NT2/D1 (cell line): ENCODE measurements at regions not wholly inside any gene's neighbourhood (a gene's known extent, or its start where the extent isn't known, plus 50 kb on each side); places are given as distances from the start of the nearest gene placed in this dataset.

Source experiments
- DNase-seq: peaks from one replicate; pipeline ENCODE4 v3.0.0-alpha.2; 2011; ENCODE audit warnings: low read depth, low spot score
- H3K27me3 ChIP-seq: 2 replicates; pipeline ENCODE4 v1.6.0; 2011; ENCODE audit warnings: mild to moderate bottlenecking; ENCODE audit not compliant: insufficient read length, insufficient read depth
- H3K36me3 ChIP-seq: 2 replicates; pipeline ENCODE4 v1.6.1; 2011; ENCODE audit warnings: mild to moderate bottlenecking, low read length, mixed read lengths; ENCODE audit not compliant: insufficient read depth, insufficient read length
- H3K4me1 ChIP-seq: 2 replicates; pipeline ENCODE4 v1.5.1; 2011; ENCODE audit not compliant: insufficient read depth, insufficient read length
- H3K4me3 ChIP-seq: 2 replicates; pipeline ENCODE4 v1.5.1; 2011; ENCODE audit warnings: low read depth; ENCODE audit not compliant: insufficient read length
- H3K9ac ChIP-seq: 2 replicates; pipeline ENCODE4 v1.6.0; 2011; ENCODE audit warnings: low read depth; ENCODE audit not compliant: insufficient read length
- H3K9me3 ChIP-seq: 2 replicates; pipeline ENCODE4 v1.5.1; 2011; ENCODE audit warnings: mild to moderate bottlenecking, low read length; ENCODE audit not compliant: insufficient read depth
- SUZ12 ChIP-seq: IDR thresholded peaks from 2 replicates; pipeline ENCODE4 v1.6.1; 2011; ENCODE audit not compliant: insufficient read length, insufficient read depth; ENCODE audit errors: extremely low read depth
- YY1 ChIP-seq: IDR thresholded peaks from 2 replicates; pipeline ENCODE4 v1.6.1; 2011; ENCODE audit not compliant: insufficient read length, insufficient read depth
- ZNF274 ChIP-seq: IDR thresholded peaks from 2 replicates; pipeline ENCODE4 v1.6.1; 2011; ENCODE audit warnings: mild to moderate bottlenecking, low read depth, low read length

GRCh38 chr13:84249463-84249862, 367.2 kb upstream of the SLITRK1 start:
- H3K9ac ChIP-seq, result no peak overlapping the region
- no peak overlapping the region for H3K4me3 ChIP-seq
- no peaks in the 10 kb centered on the region for H3K9me3 ChIP-seq
- H3K4me1 ChIP-seq, result no peaks in the 10 kb centered on the region
- TF ChIP-seq SUZ12, result no peak
- TF ChIP-seq YY1, result no peak
- no peak for TF ChIP-seq ZNF274
- DNase-seq, result no peak
- no peaks in the 10 kb centered on the region for H3K27me3 ChIP-seq
- H3K36me3 ChIP-seq, result no peaks in the 10 kb centered on the region

DNA sequence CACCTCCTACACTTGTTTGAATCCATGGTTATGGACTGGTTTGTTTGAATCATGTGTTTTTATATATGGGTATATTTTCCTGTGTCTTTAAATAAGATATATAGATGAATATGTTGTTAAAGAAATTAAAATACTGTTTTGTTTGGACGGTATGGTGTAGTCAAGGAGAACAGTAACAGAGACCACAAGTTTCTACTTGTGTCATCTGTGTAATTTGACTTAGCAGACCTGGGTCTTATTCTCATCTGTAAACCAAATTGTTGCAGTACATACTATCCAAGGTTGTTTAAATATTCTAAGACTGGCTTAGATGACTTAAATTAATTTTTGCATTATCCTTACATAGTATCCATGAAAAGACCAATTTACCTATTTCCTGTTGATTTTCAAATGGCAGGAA, 361.1 kb upstream of the SLITRK1 start:
- Histone ChIP-seq H3K27me3 (no peaks in the 10 kb centered on the region), H3K9ac (no peak overlapping the region), H3K4me3 (no peak overlapping the region), H3K36me3 (no peaks in the 10 kb centered on the region), H3K9me3 (no peaks in the 10 kb centered on the region), H3K4me1 (no peaks in the 10 kb centered on the region)
- TF ChIP-seq YY1 (no peak), SUZ12 (no peak), ZNF274 (no peak)
- no peak for DNase-seq

- DNase-seq, result no peak
- no peak overlapping the region for H3K4me3 ChIP-seq
These were observed 356.8 kb upstream of the SLITRK1 start for GRCh38 chr13:84239032-84239431.

GRCh38 chr13:84238381-84238780, 356.1 kb upstream of the SLITRK1 start:
- no peaks in the 10 kb centered on the region for H3K36me3 ChIP-seq
- no peak overlapping the region for H3K4me3 ChIP-seq
- no peaks in the 10 kb centered on the region for H3K9me3 ChIP-seq
- DNase-seq, result no peak
- H3K4me1 ChIP-seq, result no peaks in the 10 kb centered on the region
- no peaks in the 10 kb centered on the region for H3K27me3 ChIP-seq
- TF ChIP-seq ZNF274 (no peak), YY1 (no peak), SUZ12 (no peak)
- H3K9ac ChIP-seq, result no peak overlapping the region

More at GRCh38 chr13:84239032-84239431, 356.8 kb upstream of the SLITRK1 start:
- H3K27me3 ChIP-seq, result no peaks in the 10 kb centered on the region
- H3K4me1 ChIP-seq, result no peaks in the 10 kb centered on the region
- TF ChIP-seq YY1, result no peak
- TF ChIP-seq ZNF274, result no peak
- no peak for TF ChIP-seq SUZ12
- no peaks in the 10 kb centered on the region for H3K9me3 ChIP-seq
- no peaks in the 10 kb centered on the region for H3K36me3 ChIP-seq
- no peak overlapping the region for H3K9ac ChIP-seq

GRCh38 chr13:84237143-84237542, 354.9 kb upstream of the SLITRK1 start:
- DNase-seq, result no peak
- Histone ChIP-seq H3K4me1 (no peaks in the 10 kb centered on the region), H3K9ac (no peak overlapping the region), H3K36me3 (no peaks in the 10 kb centered on the region), H3K9me3 (no peaks in the 10 kb centered on the region), H3K27me3 (no peaks in the 10 kb centered on the region), H3K4me3 (no peak overlapping the region)
- TF ChIP-seq ZNF274 (no peak), SUZ12 (no peak), YY1 (no peak)

- DNase-seq, result no peak
- Histone ChIP-seq H3K27me3 (no peaks in the 10 kb centered on the region), H3K36me3 (no peaks in the 10 kb centered on the region), H3K9ac (no peak overlapping the region), H3K4me3 (no peak overlapping the region), H3K9me3 (no peaks in the 10 kb centered on the region), H3K4me1 (no peaks in the 10 kb centered on the region)
- TF ChIP-seq SUZ12 (no peak), YY1 (no peak), ZNF274 (no peak)
These were observed 352.1 kb upstream of the SLITRK1 start for GRCh38 chr13:84234416-84234815.

- Histone ChIP-seq H3K36me3 (no peaks in the 10 kb centered on the region), H3K9me3 (no peaks in the 10 kb centered on the region), H3K4me3 (no peak overlapping the region), H3K9ac (no peak overlapping the region), H3K4me1 (no peaks in the 10 kb centered on the region), H3K27me3 (no peaks in the 10 kb centered on the region)
- TF ChIP-seq ZNF274 (no peak), SUZ12 (no peak), YY1 (no peak)
- DNase-seq, result peak; percentile 32
These were observed 348.3 kb upstream of the SLITRK1 start for GRCh38 chr13:84230568-84230967.
